ENCODE measurements at regions not wholly inside any gene's neighbourhood (a gene's known extent, or its start where the extent isn't known, plus 50 kb on each side); places are given as distances from the start of the nearest gene placed in this dataset.

DNA sequence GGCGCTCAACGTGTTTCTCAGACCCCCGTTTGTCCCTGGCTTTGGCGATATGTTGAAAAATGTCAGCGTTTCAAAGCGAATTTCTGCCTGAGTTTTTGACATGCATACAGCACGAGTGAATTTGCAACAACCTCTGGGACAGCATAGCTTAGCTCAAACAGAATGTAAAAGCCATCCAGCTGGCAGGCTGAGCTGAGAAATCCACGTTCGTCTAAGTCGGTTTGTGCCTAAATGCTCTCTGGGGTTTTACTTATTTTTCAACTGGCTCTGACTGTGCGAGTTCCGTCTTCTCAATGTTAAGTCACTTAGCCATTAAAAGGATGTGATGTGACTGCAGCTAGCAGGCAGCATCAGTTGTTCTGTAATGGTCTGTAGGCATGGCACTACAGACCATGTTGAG, 243.5 kb upstream of the SLCO3A1 start:
- DNase-seq (ENCODE audit: extremely low read depth in 1 of 4, low spot score in 3 of 4) (no peak), ATAC-seq (no peak), FAIRE-seq (no peak)
- Histone ChIP-seq H2AFZ (ENCODE audit: low read depth, low read length) (no peak overlapping the region), H3K9ac (ENCODE audit: insufficient read depth in 1 of 2, low read depth in 2 of 2, low read length in 2 of 2) (no peak overlapping the region), H3K27me3 (ENCODE audit: control insufficient read depth in 2 of 2, insufficient read depth in 2 of 2, low read length in 2 of 2) (0 out of 5 replicates have a peak, but pooled peaks cover 0 to 3% of the 10 kb centered on the region in 2 experiments), H3K4me3 (no peak overlapping the region), H3K79me2 (ENCODE audit: control insufficient read depth, insufficient read depth, low read length) (no peaks in the 10 kb centered on the region), H3K4me2 (ENCODE audit: insufficient read depth, low read length) (no peak overlapping the region), H4K20me1 (replicated peaks; ENCODE audit: control insufficient read depth, insufficient read depth, low read length) (no peaks in the 10 kb centered on the region), H3K36me3 (ENCODE audit: control insufficient read depth, insufficient read depth, low read length) (no peaks in the 10 kb centered on the region), H3K4me1 (replicated peaks in 1 of 2; ENCODE audit: control insufficient read depth in 2 of 2, insufficient read depth in 2 of 2, low read length in 2 of 2) (no peaks in the 10 kb centered on the region; a peak in 1 of 5 replicates), H3K9me3 (replicated peaks; ENCODE audit: control insufficient read depth, insufficient read depth, low read depth, low read length) (no peaks in the 10 kb centered on the region), H3K9me1 (ENCODE audit: control insufficient read depth, insufficient read depth, low read length) (no peaks in the 10 kb centered on the region), H3K27ac (ENCODE audit: extremely low read depth, low read depth, low read length) (no peak overlapping the region)
- TF ChIP-seq MYNN (IDR thresholded peaks at IDR 0.05) (no peak), MYNN (CRISPR knock-in tag; IDR thresholded peaks at IDR 0.05) (no peak), ZNF197 (CRISPR knock-in tag; IDR thresholded peaks at IDR 0.05; ENCODE audit: low read depth) (no peak), DMBX1 (CRISPR knock-in tag; IDR thresholded peaks at IDR 0.05; ENCODE audit: borderline replicate concordance) (no peak), NCOR1 (IDR thresholded peaks at IDR 0.05) (no peak), ZNF124 (CRISPR knock-in tag; IDR thresholded peaks at IDR 0.05) (no peak), POLR2H (tag; IDR thresholded peaks at IDR 0.05; ENCODE audit: low read depth) (no peak), ZNF232 (CRISPR knock-in tag; IDR thresholded peaks at IDR 0.05) (no peak), CCNT2 (IDR thresholded peaks at IDR 0.05; ENCODE audit: borderline replicate concordance, extremely low read depth, insufficient read length, low read depth, low read length) (no peak)
- TF ChIP-seq, protein P1, sequence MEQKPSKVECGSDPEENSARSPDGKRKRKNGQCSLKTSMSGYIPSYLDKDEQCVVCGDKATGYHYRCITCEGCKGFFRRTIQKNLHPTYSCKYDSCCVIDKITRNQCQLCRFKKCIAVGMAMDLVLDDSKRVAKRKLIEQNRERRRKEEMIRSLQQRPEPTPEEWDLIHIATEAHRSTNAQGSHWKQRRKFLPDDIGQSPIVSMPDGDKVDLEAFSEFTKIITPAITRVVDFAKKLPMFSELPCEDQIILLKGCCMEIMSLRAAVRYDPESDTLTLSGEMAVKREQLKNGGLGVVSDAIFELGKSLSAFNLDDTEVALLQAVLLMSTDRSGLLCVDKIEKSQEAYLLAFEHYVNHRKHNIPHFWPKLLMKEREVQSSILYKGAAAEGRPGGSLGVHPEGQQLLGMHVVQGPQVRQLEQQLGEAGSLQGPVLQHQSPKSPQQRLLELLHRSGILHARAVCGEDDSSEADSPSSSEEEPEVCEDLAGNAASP (IDR thresholded peaks at IDR 0.05) = no peak
- TF ChIP-seq, protein P2, sequence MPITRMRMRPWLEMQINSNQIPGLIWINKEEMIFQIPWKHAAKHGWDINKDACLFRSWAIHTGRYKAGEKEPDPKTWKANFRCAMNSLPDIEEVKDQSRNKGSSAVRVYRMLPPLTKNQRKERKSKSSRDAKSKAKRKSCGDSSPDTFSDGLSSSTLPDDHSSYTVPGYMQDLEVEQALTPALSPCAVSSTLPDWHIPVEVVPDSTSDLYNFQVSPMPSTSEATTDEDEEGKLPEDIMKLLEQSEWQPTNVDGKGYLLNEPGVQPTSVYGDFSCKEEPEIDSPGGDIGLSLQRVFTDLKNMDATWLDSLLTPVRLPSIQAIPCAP (CRISPR knock-in tag; IDR thresholded peaks at IDR 0.05; ENCODE audit: borderline replicate concordance) = no peak
- no TSS peak for BruUV-seq (replicated peaks)
- POLR2A ChIA-PET = interaction anchor here (0.6 to 0.7 kb wide), 2 partner anchors 9 to 1438 kb away, joined by 3 to 5 read pairs; no protein-coding TSS in a partner anchor
- intact Hi-C loops (cut with micrococcal nuclease) (loop anchor here (10.0 kb wide), 1 partner anchor 305 kb away; no protein-coding TSS in a partner anchor), in situ Hi-C loops (cut with MboI) (no loop called here)
- 0% methylated on average over 12 of the region's 12 CpGs for WGBS (ENCODE audit: insufficient coverage, low coverage, missing lambda C conversion rate)
- CTCF ChIA-PET (ENCODE audit: low intra/inter-chr PET ratio) = no interaction called here
